EH (cell line): ENCODE measurements at regions not wholly inside any gene's neighbourhood (a gene's known extent, or its start where the extent isn't known, plus 50 kb on each side); places are given as distances from the start of the nearest gene placed in this dataset.
A peak's percentile ranks its signal among the peaks of the same experiment; 100 is the strongest.
"Not testable (repeated sequence)": the region's sequence is repeated elsewhere in the genome, so short reads cannot be mapped to it uniquely, and the experiment has no call there.

Experiments
- DNase-seq: peaks from one replicate; pipeline ENCODE4 v3.0.0-alpha.2; 2015; ENCODE audit warnings: low read depth

GRCh38 chr5:117624201-117624600 lies 1049.6 kb upstream of the SEMA6A start:
- no peak for DNase-seq

- DNase-seq: peak; percentile 11
Measured at GRCh38 chr5:117623042-117623805, 1048.6 kb upstream of the SEMA6A start.

- DNase-seq: no peak
Measured at GRCh38 chr5:117621921-117622320, 1047.3 kb upstream of the SEMA6A start.

GRCh38 chr5:117615226-117615625 lies 1040.6 kb upstream of the SEMA6A start:
- DNase-seq: peak; percentile 63

- DNase-seq: no peak
Measured at GRCh38 chr5:117614408-117614807, 1039.8 kb upstream of the SEMA6A start.

- no peak for DNase-seq
Measured at GRCh38 chr5:117604845-117605244, 1030.2 kb upstream of the SEMA6A start.

- DNase-seq: not testable (repeated sequence)
Measured at GRCh38 chr5:117599811-117600210, 1025.2 kb upstream of the SEMA6A start.

- peak; percentile 46 for DNase-seq
Measured at GRCh38 chr5:117594166-117594565, 1019.5 kb upstream of the SEMA6A start.

GRCh38 chr5:117590944-117591343 lies 1016.3 kb upstream of the SEMA6A start:
- peak; percentile 46 for DNase-seq

- no peak for DNase-seq
Measured at GRCh38 chr5:117588611-117589010, 1014.0 kb upstream of the SEMA6A start.

- DNase-seq: no peak
Measured at GRCh38 chr5:117587111-117587510, 1012.5 kb upstream of the SEMA6A start.

- DNase-seq: no peak
Measured at GRCh38 chr5:117568622-117569021, 994.0 kb upstream of the SEMA6A start.

- no peak for DNase-seq
Measured at GRCh38 chr5:117568126-117568525, 993.5 kb upstream of the SEMA6A start.

GRCh38 chr5:117562647-117563046 lies 988.0 kb upstream of the SEMA6A start:
- DNase-seq: no peak

- DNase-seq: no peak
Measured at GRCh38 chr5:117561531-117561930, 986.9 kb upstream of the SEMA6A start.

GRCh38 chr5:117559005-117559844 lies 984.6 kb upstream of the SEMA6A start:
- DNase-seq: no peak

GRCh38 chr5:117551236-117551635 lies 976.6 kb upstream of the SEMA6A start:
- no peak for DNase-seq

- no peak for DNase-seq
Measured at GRCh38 chr5:117547192-117547591, 972.6 kb upstream of the SEMA6A start.

GRCh38 chr5:117539692-117540091 lies 965.1 kb upstream of the SEMA6A start:
- DNase-seq: no peak

- no peak for DNase-seq
Measured at GRCh38 chr5:117533792-117534191, 959.2 kb upstream of the SEMA6A start.

- DNase-seq: not testable (repeated sequence)
Measured at GRCh38 chr5:117533051-117533670, 958.5 kb upstream of the SEMA6A start.

- no peak for DNase-seq
Measured at GRCh38 chr5:117519957-117520500, 945.4 kb upstream of the SEMA6A start.
